Mesenchymal stem cell (in vitro differentiated cells and primary cell): ENCODE measurements at regions not wholly inside any gene's neighbourhood (a gene's known extent, or its start where the extent isn't known, plus 50 kb on each side); places are given as distances from the start of the nearest gene placed in this dataset.
"Not testable (repeated sequence)": the region's sequence is repeated elsewhere in the genome, so short reads cannot be mapped to it uniquely, and the experiment has no call there.

Source experiments
- DNase-seq: peaks from one replicate; pipeline ENCODE4 v3.0.0-alpha.2; 2013
- H2AFZ ChIP-seq: one replicate; pipeline ENCODE4 v1.6.1; 2013; ENCODE audit warnings: low read depth, mild to moderate bottlenecking, control low read depth, inconsistent platforms, low read length, moderate library complexity
- H2AK5ac ChIP-seq: 2 replicates; pipeline ENCODE4 v1.6.1; 2013; ENCODE audit warnings: low read length, moderate library complexity, mild to moderate bottlenecking, inconsistent platforms; ENCODE audit not compliant: severe bottlenecking
- H2BK120ac ChIP-seq: one replicate; pipeline ENCODE4 v1.6.1; 2013; ENCODE audit warnings: low read depth, mild to moderate bottlenecking, inconsistent platforms, low read length, moderate library complexity
- H2BK12ac ChIP-seq, 2 experiments: one replicate each; pipeline ENCODE4 v1.6.1; 2013; ENCODE audit warnings: inconsistent platforms in 2 of 2, low read length in 2 of 2, mild to moderate bottlenecking in 2 of 2, moderate library complexity in 2 of 2, control low read depth in 1 of 2
- H2BK15ac ChIP-seq: one replicate; pipeline ENCODE4 v1.6.1; 2013; ENCODE audit warnings: mild to moderate bottlenecking, low read depth, inconsistent platforms; ENCODE audit not compliant: poor library complexity, severe bottlenecking
- H2BK5ac ChIP-seq: 2 replicates; pipeline ENCODE4 v1.6.1; 2013; ENCODE audit warnings: low read depth, mild to moderate bottlenecking, low read length, control low read depth, inconsistent platforms; ENCODE audit not compliant: poor library complexity, severe bottlenecking
- H3K14ac ChIP-seq, 2 experiments: one replicate each; pipeline ENCODE4 v1.6.1; 2013; ENCODE audit warnings: inconsistent platforms in 2 of 2, low read length in 2 of 2, control low read depth in 1 of 2, mild to moderate bottlenecking in 1 of 2, moderate library complexity in 1 of 2
- H3K18ac ChIP-seq, 2 experiments: one replicate each; pipeline ENCODE4 v1.6.1; 2013; ENCODE audit warnings: inconsistent platforms in 2 of 2, low read length in 2 of 2, control low read depth in 1 of 2, low read depth in 1 of 2, mild to moderate bottlenecking in 1 of 2
- H3K23ac ChIP-seq, 2 experiments: one replicate each; pipeline ENCODE4 v1.6.1; 2013; ENCODE audit warnings: inconsistent platforms in 2 of 2, low read length in 2 of 2, mild to moderate bottlenecking in 2 of 2, moderate library complexity in 2 of 2, control low read depth in 1 of 2
- H3K27ac ChIP-seq: 2 replicates; pipeline ENCODE4 v1.5.1; 2013; ENCODE audit warnings: mild to moderate bottlenecking, moderate library complexity, low read length, control low read depth, inconsistent platforms; ENCODE audit not compliant: poor library complexity, severe bottlenecking
- H3K27me3 ChIP-seq, 2 experiments: 2 replicates each; pipeline versions ENCODE4 v1.6.1 to v1.7.0; 2013; ENCODE audit warnings: low read length in 2 of 2, mild to moderate bottlenecking in 2 of 2, moderate library complexity in 2 of 2, control low read depth in 1 of 2, inconsistent platforms in 1 of 2; ENCODE audit not compliant: control insufficient read depth in 1 of 2, insufficient read depth in 1 of 2
- H3K36me3 ChIP-seq, 2 experiments: 2 replicates each; pipeline versions ENCODE4 v1.6.1 to v1.7.0; 2013; ENCODE audit warnings: low read length in 2 of 2, control low read depth in 1 of 2, inconsistent platforms in 1 of 2, low read depth in 1 of 2, mild to moderate bottlenecking in 1 of 2; ENCODE audit not compliant: insufficient read depth in 2 of 2, control insufficient read depth in 1 of 2
- H3K4ac ChIP-seq, 2 experiments: one replicate each; pipeline ENCODE4 v1.6.1; 2013; ENCODE audit warnings: inconsistent platforms in 2 of 2, low read length in 2 of 2, mild to moderate bottlenecking in 2 of 2, moderate library complexity in 2 of 2, control low read depth in 1 of 2, low read depth in 1 of 2
- H3K4me1 ChIP-seq: 2 replicates; pipeline ENCODE4 v1.6.1; 2013; ENCODE audit warnings: low read depth, low read length, control low read depth; ENCODE audit not compliant: control insufficient read depth, insufficient read depth
- H3K4me2 ChIP-seq: 2 replicates; pipeline ENCODE4 v1.6.1; 2013; ENCODE audit warnings: low read length, mild to moderate bottlenecking, inconsistent platforms; ENCODE audit not compliant: poor library complexity, severe bottlenecking
- H3K4me3 ChIP-seq, 2 experiments: 2 replicates each; pipeline versions ENCODE4 v1.5.1 to v1.7.0; 2013; ENCODE audit warnings: low read length in 2 of 2, mild to moderate bottlenecking in 2 of 2, control low read depth in 1 of 2, low read depth in 1 of 2; ENCODE audit not compliant: insufficient read depth in 1 of 2
- H3K79me1 ChIP-seq: replicated peaks from 2 replicates; pipeline ENCODE4 v1.6.1; 2013; ENCODE audit warnings: mild to moderate bottlenecking, control low read depth, low read length, inconsistent platforms; ENCODE audit not compliant: poor library complexity, severe bottlenecking
- H3K9ac ChIP-seq: 2 replicates; pipeline ENCODE4 v1.7.0; 2013; ENCODE audit warnings: mild to moderate bottlenecking, low read length, moderate library complexity
- H3K9me3 ChIP-seq: 2 replicates; pipeline ENCODE4 v1.7.0; 2013; ENCODE audit warnings: mild to moderate bottlenecking, low read length; ENCODE audit not compliant: control insufficient read depth
- H4K8ac ChIP-seq: one replicate; pipeline ENCODE4 v1.6.1; 2013; ENCODE audit warnings: inconsistent platforms, mild to moderate bottlenecking, low read length, moderate library complexity
- H4K91ac ChIP-seq: one replicate; pipeline ENCODE4 v1.6.1; 2013; ENCODE audit warnings: mild to moderate bottlenecking, low read length, inconsistent platforms
- WGBS: methylation state at CpG from one replicate; pipeline ENCODE4 v1.1.7; 2013; ENCODE audit warnings: mixed read lengths; 5-methylcytosine and 5-hydroxymethylcytosine counted together

DNA sequence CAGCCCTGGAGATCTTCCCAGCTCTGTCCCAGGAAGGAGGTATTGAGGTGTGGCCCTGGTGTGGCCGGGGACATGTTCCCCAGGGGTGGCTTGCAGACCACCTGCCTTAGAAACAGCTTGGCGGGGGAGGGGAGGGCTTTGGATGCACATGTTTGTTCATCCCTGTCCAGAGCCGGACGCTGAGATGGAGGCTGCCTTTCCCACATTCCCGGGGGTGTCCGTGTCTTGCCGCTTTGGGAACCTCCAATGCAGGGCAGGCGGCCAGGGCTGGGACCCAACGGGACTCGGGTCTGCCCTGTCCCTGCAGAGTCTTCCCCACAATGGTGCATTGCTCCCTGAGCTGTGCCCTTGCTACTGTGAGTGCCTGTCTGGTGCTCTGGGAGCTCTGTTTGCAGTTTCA is 319.5 kb upstream of the SFSWAP start:
- no peak overlapping the region for H3K9ac ChIP-seq
- no peak overlapping the region for H3K4me3 ChIP-seq
- H3K14ac ChIP-seq: no peak overlapping the region
- no peak overlapping the region for H3K4ac ChIP-seq
- DNase-seq: no peak
- no peak overlapping the region for H3K4me2 ChIP-seq
- WGBS: 72% methylated on average over 10 of the region's 10 CpGs
- H3K27me3 ChIP-seq: peaks cover 0 to 25% of the 10 kb centered on the region in 2 experiments
- H2AFZ ChIP-seq: no peak overlapping the region
- no peaks in the 10 kb centered on the region for H3K36me3 ChIP-seq
- no peak overlapping the region for H4K91ac ChIP-seq
- H3K9me3 ChIP-seq: no peaks in the 10 kb centered on the region
- H2BK15ac ChIP-seq: no peak overlapping the region
- H3K79me1 ChIP-seq: no peaks in the 10 kb centered on the region
- H2AK5ac ChIP-seq: no peak overlapping the region
- no peak overlapping the region for H2BK120ac ChIP-seq
- no peak overlapping the region for H3K23ac ChIP-seq
- no peak overlapping the region for H2BK12ac ChIP-seq
- no peak overlapping the region for H2BK5ac ChIP-seq
- H4K8ac ChIP-seq: no peak overlapping the region
- H3K27ac ChIP-seq: no peak overlapping the region
- no peaks in the 10 kb centered on the region for H3K4me1 ChIP-seq
- no peak overlapping the region for H3K18ac ChIP-seq

DNA sequence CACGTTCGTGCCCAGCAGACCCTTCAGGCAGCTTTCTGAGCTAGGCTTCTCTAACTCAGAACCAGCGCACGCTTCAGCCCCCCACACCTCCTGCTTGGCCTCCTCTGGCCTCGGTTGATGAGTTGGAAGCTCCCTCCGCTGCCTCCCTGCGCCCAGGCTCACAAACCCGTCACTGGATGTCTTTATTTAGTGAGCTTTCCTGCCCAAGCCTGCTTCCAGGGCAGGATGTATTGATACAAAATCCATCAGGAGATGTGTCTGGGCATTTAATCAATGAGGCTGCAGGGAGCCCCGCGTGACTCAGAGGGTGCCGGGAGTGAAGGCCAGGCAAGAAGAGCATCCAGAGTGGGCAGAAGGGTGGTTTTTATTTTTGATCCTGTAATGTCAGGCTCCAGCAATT is 316.1 kb upstream of the SFSWAP start:
- not testable (repeated sequence) for H2BK15ac ChIP-seq, H4K91ac ChIP-seq, H3K9ac ChIP-seq, H4K8ac ChIP-seq, H3K14ac ChIP-seq, H3K23ac ChIP-seq, H3K4me3 ChIP-seq, H2AFZ ChIP-seq, H2BK12ac ChIP-seq, H3K4me1 ChIP-seq, H2BK120ac ChIP-seq, H3K9me3 ChIP-seq, H2BK5ac ChIP-seq, H3K79me1 ChIP-seq, H3K4ac ChIP-seq, H3K4me2 ChIP-seq, DNase-seq, H3K27ac ChIP-seq, H3K36me3 ChIP-seq, H3K18ac ChIP-seq, H2AK5ac ChIP-seq
- H3K27me3 ChIP-seq: peaks cover 0 to 17% of the 10 kb centered on the region in 2 experiments
- 61% methylated on average over 8 of the region's 11 CpGs for WGBS

DNA sequence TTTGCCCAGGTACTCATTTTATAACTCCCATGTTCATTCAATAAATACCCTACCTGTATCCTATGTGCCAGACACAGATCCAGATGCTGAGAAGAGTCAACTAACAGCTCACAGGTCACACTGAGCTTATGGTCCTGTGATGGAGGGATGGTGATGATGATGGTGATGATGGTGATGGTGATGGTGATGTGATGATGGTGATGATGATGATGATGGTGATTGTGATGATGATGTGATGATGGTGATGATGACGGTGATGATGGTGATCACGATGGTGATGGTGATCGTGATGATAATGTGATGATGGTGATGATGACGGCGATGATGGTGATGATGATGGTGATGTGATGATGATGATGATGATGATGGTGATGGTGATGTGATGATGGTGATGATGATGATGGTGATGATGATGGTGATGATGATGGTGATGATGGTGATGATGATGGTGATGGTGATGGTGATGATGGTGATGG is 315.6 kb upstream of the SFSWAP start:
- DNase-seq, H3K18ac ChIP-seq, H3K9me3 ChIP-seq, H3K14ac ChIP-seq, H3K4me3 ChIP-seq, H2BK15ac ChIP-seq, H3K27ac ChIP-seq, H3K9ac ChIP-seq, H3K4ac ChIP-seq, H2AFZ ChIP-seq, H3K79me1 ChIP-seq, H4K91ac ChIP-seq, H2AK5ac ChIP-seq, H3K23ac ChIP-seq, H2BK120ac ChIP-seq, H3K4me1 ChIP-seq, H4K8ac ChIP-seq, H3K36me3 ChIP-seq, H3K4me2 ChIP-seq, H2BK12ac ChIP-seq, H2BK5ac ChIP-seq: not testable (repeated sequence)
- peaks cover 0 to 13% of the 10 kb centered on the region in 2 experiments for H3K27me3 ChIP-seq
- WGBS: 87% methylated on average over 5 of the region's 5 CpGs

DNA sequence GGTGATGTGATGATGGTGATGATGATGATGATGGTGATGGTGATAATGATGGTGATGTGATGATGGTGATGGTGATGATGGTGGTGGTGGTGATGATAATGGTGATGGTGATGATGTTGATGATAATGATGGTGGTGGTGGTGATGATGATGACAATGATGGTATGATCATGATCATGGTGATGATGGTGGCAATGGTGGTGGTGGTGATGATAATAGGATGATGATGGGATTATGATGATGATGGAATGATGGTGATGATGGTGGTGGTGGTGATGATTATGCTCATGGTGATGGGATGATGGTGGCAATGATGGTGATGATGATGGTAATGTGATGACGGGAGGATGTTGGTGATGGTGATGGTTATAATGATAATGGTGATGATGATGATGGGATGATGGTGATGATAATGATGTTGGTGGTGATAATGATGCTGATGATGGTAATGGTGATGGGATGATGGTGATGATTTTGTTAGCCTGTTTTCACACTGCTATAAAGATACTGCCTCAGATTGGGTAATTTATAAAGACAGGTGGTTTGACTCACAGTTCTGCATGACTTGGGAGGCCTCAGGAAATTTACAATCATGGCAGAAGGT is 314.8 kb upstream of the SFSWAP start:
- H3K14ac ChIP-seq: no peak overlapping the region

More for the DNA sequence above, 314.8 kb upstream of the SFSWAP start:
- H3K4me1 ChIP-seq: no peaks in the 10 kb centered on the region
- H2BK120ac ChIP-seq: no peak overlapping the region
- no peak overlapping the region for H2BK15ac ChIP-seq
- H3K36me3 ChIP-seq: no peaks in the 10 kb centered on the region
- no peak overlapping the region for H3K27ac ChIP-seq
- H3K4ac ChIP-seq: no peak overlapping the region
- H3K9me3 ChIP-seq: peaks cover 5% of the 10 kb centered on the region
- H4K91ac ChIP-seq: no peak overlapping the region
- H3K4me3 ChIP-seq: no peak overlapping the region
- no peak overlapping the region for H3K4me2 ChIP-seq
- H3K23ac ChIP-seq: no peak overlapping the region
- no peak overlapping the region for H3K18ac ChIP-seq
- no peak overlapping the region for H4K8ac ChIP-seq
- H2BK12ac ChIP-seq: no peak overlapping the region
- no peak overlapping the region for H2AK5ac ChIP-seq
- no peaks in the 10 kb centered on the region for H3K79me1 ChIP-seq
- no peak overlapping the region for H2AFZ ChIP-seq
- H3K9ac ChIP-seq: no peak overlapping the region
- no peak overlapping the region for H2BK5ac ChIP-seq
- DNase-seq: no peak
- H3K27me3 ChIP-seq: peaks cover 0 to 4% of the 10 kb centered on the region in 2 experiments
- 81% methylated on average over 1 of the region's 1 CpG for WGBS
